NOMO-1 treated with DMSO at 0.1 percent for 48 hours (cell line): ENCODE measurements at regions not wholly inside any gene's neighbourhood (a gene's known extent, or its start where the extent isn't known, plus 50 kb on each side); places are given as distances from the start of the nearest gene placed in this dataset.
"Not testable (repeated sequence)": the region's sequence is repeated elsewhere in the genome, so short reads cannot be mapped to it uniquely, and the experiment has no call there.

ENCODE experiments used
- DNase-seq: peaks from one replicate; lab custom pipeline; 2025; ENCODE audit not compliant: unreplicated experiment; lab: John Stamatoyannopoulos, UW

DNA sequence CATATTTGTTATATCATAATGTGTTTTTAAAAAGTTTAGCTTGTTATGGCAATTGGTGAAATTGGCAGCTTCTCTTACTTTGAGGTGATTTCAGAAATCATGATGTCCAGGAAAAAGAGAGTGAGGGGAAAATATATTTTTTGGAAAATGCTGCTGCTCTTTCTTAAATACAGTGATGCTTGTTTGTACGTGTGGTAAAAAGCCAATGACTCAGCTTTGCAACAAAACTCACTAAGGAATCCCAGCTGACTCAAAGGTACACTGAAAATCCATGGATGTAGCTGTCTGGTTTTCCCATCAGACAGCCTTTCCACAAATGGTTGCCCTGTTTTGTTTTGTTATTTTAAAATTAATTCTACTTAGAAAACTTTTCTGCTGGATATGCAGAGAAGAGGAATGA is 306.4 kb upstream of the PAPPA start:
- no peak for DNase-seq

DNA sequence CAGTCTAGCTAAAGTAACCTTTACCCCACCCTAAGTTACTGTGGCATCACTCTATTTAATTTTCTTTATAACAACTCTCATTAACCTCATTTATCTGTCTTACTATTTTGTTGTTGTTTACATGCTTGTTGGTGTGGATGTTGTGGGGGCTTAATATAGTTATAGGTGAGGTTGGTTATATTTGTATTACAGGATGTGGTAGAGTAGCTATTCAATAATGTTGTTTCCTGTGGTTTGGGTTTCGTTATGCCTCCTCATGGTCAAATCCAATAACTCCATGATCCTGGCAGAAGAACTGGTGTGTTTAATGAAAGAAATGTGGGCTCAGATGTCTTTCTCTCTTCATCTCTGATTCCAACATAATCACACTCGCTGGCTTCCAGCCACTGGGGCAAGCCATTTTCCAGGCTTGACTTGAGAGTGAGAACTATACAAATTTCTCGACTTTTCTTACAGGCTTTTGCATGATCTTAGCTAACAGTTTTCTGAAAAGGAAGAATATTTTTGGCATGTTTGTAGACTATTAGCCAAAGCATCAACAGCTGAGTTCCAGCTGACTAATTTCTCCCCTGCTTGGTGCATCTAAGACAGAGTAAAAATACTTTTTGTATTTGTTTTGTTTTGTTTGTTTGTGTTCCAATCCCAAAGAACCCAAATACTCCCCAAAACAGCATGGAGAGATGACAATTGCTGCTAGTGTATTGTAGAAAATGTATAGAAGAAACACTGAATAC is 303.7 kb upstream of the PAPPA start:
- no peak for DNase-seq

DNA sequence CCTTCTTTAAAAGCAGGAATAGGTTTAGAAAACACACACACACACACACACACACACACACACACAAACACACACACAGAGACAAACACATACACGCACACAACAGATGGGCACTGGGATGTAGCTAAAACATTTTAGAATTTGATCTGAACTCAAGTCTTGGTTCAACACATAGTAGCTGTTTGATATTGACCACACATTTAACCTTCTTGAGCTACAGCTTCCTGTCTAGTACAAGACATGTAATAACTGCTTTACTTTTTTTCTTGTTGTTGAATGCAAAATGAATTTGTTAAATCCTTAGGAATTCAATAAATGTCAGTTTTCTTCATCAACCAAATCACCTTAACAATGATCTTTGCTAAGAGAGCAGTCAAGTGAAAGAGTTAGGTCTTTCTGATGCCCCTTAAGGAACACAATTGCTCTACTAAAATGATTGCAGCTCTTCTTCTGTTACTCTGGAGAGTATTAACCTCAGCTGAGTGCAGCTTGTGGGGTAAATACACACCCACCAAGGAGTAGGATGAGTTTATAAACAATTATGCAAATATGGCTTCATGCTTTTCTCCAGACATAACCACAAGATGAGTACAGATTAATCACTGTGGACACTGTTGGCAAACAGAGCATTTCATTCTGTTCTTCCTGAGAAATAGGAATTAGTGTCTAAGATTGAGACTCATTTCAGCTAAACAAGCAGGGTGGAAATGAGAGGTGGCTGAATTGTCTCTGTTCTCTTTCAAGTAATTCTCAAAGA is 302.9 kb upstream of the PAPPA start:
- DNase-seq, result no peak

DNA sequence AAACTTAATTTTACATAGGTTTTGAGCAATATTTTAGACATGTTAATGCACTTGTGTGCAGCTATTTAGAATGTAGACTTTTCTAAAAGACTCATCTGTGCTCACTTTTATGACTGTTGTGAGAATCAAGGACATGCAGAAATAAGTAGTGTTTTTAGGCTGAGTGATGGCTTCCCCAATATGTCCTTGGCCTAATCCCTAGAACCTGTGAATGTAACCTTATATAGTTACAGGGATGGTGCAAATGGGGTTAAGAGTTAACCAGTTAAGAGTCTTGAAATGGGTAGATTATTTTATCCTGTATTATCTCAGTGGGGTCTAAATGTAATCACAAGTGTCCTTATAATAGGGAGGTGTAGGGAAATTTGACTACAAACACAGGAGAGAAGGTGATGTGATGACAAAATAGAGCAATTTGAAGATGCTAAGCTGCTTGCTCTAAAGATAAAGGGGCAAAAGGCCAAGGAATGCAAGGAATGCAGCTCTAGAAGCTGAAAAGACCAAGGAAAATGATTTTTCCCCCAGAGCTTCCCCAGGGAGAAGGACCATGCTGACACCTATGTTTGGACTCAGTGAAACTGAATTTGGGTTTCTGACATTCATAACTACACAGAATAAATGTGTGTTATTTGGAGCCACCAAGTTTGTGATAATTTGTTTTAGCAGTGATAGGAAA is 298.0 kb upstream of the PAPPA start:
- no peak for DNase-seq

DNA sequence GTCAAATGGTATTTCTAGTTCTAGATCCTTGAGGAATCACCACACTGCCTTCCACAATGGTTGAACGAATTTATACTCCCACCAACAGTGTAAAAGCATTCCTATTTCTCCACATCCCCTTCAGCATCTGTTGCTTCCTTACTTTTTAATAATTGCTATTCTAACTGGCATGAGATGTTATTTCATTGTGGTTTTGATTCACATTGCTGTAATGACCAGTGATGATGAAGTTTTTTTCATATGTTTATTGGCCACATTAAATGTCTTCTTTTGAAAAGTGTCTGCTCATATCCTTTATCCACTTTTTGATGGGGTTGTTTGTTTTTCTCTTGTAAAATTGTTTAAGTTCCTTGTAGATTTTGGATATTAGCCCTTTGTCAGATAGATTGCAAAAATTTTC is 295.2 kb upstream of the PAPPA start:
- DNase-seq, result not testable (repeated sequence)

DNA sequence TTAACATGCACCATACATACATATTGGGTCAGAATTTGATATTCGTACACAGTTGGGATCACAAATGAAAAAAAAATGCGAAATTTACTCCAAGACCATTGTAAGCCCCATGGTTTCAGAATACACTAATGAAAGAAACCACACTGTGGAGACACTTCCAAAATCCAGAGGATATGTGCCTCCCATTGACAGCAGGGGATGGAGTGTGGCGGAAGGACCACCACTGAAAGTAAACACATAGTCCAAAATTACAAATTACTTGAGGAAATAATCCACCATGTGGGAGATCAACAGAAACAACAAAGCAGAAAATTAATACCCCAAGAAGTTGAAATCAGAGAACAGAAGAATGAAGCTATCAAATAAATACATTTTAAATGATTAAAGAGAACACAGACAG is 291.6 kb upstream of the PAPPA start:
- DNase-seq, result no peak

DNA sequence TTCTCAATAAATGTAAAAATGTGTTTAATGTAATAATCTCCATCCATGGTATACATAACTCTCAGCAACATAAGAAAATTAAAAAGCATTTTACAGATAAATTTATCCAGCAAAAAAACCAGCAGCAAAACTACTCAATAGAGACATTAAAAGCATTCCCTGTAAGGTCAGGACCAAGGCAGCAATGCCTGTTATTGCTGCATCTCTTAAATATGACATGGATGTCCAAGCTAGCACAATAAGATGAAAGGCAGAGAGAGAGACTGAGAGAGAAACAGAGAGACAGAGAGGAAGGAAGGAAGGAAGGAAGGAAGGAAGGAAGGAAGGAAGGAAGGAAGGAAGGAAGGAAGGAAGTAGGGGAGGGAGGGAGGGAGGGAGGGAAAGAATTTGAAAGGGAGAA is 289.0 kb upstream of the PAPPA start:
- DNase-seq, result no peak

DNA sequence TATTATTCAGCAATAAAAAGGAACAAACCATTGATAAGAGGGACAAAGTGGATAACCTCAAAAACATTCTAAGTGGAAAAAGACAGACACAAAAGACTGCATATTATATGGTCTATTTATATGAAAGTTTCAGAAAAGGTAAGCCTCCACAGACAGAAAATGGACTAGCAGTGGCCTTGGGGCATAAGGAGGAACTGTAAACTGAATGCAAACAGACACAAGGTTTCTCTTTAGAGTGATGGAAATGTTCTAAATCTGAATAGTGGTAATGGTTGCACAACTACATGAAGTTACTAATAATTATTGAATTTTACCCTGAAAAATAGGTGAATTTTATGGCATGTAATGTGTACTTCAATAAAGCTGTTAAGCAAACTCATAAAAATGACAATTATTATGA is 286.3 kb upstream of the PAPPA start:
- DNase-seq, result no peak

DNA sequence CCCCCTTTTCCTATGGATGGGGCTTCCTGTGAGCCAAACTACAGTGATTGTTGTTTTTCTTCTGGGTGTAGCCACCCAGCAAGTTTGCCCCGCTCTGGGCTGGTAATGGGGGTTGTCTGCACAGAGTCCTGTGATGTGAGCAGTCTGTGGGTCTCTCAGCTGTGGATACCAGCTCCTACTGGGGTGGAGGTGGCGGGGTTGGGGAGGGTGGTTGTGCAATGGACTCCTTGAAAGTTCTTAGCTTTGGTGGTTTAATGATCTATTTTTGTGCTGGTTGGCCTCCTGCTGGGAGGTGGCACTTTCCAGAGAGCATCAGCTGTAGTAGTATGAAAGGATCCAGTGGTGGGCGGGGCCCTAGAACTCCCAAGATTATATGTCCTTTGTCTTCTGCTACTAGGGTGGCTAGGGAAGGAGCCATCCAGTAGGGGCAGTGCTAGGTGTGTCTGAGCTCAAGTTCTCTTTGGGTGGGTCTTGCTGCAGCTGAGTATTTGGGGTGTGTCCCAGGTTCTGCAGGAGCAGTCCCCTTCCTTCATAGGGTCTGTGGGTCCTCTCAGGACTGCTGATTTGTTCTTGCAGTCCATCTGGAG is 275.6 kb upstream of the PAPPA start:
- DNase-seq, result no peak

DNA sequence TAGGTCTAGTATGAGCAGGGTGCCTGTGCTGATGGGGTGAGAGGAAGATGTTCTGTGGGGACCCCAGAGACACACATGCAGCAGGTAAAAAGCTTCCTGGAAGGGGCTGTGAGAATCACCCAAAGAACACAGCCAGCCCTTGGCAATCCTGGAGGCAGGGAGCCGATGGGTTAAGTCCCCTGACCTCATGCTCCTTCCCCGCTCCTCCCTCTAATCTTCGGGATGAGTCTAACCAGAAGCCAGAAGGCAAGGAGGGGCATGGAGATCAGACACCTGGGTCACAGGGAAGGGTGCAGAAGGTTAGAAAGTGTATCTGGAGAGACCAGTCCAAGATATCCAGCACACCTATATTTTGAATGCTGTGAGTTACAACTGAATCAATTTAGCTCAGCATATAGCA is 274.1 kb upstream of the PAPPA start:
- DNase-seq, result no peak

DNA sequence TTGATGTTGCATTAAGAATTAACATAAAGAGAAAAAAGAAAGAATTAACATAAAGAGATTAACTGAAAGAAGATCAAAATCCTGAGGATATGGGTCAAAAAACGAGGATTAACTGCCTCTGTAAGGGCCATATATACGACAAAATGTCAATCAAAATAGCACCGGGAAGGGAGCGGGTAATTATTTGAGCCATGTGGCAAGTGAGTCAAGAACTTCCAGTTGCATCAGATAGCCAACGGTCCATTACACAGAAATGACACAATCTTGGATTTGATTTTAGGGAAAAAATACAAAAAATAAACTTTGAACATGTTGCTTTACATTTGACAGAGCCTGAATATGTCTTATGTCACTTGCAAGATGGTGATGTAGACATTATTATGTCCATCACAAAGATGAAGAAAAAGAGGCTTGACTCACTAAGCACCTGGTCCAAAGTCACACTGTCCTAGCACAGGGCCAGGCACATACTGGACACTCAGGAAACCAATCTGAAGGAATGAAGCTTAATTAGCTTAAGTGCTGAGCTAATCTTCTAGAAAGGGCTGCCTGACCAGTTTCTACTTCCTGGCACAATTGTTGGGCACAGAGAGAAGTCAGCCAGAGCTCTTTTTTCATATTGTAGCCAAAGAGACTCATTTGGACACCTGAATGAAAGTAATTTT is 273.2 kb upstream of the PAPPA start:
- no peak for DNase-seq

DNA sequence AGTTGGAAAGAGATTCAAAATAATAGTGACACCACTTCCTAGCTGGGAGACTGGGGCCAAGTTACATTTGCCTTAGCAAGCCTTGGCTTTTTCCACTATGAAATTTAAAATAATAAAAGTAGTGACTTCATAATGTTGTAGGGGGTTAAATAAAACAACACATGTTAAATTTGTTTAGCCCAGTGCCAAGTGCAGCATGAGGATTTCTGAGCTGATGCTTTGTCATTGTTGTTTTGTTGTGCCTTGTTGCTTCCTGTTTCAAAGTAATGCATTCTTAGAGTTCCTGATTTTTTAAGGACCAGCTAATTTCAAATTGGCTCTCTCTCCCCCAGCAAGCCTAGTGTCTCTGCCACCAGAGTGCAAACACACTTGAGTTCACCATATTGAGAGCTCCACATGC is 270.7 kb upstream of the PAPPA start:
- no peak for DNase-seq

DNA sequence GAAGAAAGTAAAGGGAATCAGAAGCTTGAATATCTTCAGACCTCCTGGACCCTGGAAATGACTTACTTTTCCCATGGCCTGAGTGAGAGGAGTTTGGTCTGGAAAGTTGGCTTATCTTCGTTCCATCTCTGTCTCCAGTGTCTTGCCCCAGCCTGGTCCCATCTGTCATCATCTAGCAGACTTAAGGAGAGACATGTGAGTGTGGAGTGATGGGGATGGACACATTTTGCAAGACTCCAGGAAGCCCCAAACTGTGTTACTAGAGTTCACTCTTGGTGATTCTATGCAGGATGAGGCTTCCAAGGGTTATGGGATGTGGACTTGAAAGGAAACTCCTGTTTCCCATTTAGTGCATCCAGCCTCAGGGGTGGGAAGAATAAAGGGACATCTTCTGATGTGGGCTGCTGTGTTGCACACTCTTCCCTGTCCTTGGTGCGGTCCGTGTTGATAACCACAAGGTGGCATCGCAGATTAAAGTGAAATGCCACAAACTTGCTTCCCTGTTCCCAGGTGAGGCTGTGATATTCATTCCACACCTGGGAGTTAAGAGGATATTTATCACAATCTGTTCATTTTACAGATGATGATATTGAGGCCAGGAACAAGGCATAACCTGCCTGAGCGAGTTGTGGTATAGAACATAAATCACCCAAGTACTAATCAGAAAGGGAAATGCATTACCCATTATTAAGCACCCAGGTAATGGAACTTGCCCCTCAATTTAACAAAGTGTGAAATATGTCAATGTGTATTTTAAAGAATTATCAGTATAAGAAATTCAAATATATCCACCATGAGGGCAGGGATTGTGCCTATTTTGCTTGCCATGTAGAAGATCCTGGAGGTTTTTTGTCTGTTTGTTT is 269.9 kb upstream of the PAPPA start:
- DNase-seq, result no peak

DNA sequence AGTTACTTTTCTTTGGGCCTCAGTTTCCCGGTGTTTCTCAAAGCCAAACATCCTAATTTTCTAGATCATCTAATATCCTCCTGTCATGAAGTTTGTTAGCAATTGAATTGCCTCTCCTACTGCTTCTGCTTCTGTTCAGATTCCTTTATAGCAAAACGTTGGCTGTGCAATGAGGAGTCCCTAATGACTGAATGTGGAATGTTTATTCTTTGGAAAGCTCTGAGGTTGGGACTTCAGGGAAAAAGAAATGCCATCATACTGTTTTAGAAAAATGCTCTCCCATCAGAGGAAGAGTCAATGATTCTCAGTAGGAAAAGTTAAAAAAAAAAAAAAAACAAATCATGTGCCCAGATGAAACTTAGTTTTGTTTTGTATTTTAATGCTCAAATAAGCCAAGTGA is 268.7 kb upstream of the PAPPA start:
- no peak for DNase-seq

DNA sequence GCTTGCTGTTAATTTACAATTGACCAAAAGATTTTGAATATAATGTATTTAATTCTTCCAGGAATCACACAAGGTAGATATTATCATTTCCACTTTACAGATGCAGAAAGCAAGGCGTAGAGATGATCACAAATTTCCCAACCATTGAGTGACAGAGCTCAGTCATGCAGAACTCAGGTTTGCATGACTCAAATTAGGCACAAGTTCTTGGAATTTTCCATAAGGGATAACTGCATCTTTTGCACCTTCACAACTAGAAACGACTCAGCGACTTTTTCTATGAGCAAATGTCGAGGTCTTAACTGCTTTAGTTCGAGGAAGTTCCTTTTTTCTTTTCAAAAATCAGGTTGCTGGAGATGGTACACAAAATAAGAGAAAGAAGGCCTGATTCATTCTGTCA is 265.5 kb upstream of the PAPPA start:
- DNase-seq, result no peak

DNA sequence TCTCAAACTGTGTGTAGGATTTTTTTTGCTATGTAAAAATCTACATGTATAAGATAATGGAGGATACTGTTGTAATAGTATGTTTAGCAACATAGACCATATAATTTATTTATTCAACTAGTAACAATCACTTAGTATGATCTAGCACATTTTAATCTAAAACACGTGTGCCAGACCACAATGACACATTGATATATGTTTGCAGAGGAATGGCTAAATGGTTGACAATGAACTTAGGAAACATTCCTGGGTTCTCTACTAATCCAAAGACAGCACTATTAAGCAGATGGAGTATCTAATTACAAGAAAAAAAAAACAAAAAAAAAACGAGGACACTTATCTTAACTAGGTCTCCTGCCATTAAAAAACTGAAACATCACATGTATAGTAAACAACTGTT is 261.7 kb upstream of the PAPPA start:
- no peak for DNase-seq

DNA sequence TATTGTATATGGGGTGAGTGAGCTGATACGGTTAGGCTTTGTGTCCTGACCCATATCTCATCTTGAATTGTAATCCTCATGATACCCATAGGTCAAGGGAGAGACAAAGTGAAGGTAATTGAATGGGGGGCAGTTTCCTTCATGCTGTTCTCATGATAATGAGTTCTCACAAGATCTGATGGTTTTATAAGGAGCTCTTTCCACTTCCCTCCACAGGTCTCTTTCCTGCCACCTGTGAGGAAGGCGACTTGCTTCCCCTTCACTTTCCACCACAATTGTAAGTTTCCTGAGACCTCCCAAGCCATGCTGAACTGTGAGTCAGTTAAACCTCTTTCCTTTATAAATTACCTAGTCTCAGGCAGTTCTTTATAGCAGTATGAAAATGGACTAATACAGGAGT is 255.1 kb upstream of the PAPPA start:
- not testable (repeated sequence) for DNase-seq

DNA sequence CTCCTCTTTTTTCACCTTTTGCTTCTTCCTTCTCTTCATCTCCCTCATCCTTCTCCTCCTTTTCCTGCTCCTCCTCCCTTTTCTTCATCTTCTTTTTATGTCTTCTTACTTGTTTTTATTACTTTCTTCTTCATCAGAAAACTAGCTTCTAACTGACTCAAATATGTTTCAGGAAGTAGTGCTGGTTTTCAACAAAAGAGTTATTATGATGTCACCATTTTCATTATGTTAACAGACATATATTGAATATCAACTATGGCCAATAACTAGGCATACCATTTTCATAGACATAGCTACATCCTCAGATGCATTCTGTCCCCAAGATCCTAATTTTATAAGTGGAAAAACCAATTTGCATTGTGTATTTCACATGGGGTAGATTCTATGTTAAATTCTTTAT is 252.9 kb upstream of the PAPPA start:
- no peak for DNase-seq

DNA sequence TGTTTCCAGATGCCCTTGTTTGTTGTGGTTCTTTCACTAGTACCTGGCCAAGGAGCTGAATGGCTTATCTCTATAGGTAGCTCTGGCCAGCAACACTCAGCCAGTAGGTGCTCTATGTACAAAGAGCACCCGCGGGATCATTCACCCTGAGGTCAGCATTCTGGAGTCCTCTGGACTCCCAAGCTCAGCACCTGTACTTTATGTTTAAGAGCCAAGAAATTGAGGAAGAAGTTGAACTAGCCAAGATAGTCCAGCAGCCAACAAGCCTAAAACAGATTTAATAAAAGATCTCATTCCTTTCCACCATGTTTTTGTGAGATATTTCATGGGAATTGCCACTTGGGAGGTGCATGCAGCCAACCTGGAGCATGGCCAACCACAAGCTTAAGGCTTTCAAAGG is 242.6 kb upstream of the PAPPA start:
- no peak for DNase-seq

DNA sequence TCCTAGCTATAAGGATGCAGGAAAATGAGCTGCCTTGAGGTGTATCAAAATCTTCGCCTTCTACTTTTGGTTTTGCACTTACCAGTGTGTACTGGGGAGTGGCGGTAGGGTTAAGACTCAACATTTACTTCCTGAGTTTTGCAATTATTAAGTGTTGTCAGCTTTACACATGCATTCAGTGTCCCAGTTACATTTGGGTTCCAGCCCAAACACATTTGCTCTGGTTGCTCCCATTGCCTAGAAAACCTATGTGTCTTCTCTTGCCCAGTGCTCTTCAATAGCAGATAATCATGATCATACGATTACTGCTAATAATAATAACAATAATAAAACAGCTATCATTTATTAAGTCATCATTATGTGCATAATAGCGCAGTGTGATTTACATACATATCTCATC is 241.5 kb upstream of the PAPPA start:
- DNase-seq, result no peak
